ENCODE measurements at regions not wholly inside any gene's neighbourhood (a gene's known extent, or its start where the extent isn't known, plus 50 kb on each side); places are given as distances from the start of the nearest gene placed in this dataset.

GRCh38 chr2:16853088-16853487, 187.5 kb upstream of the CYRIA start:
- TF ChIP-seq CTCF (IDR thresholded peaks at IDR 0.05; ENCODE audit: low read depth, low read length) = no peak
- DNase-seq (ENCODE audit: extremely low read depth, low read depth) = no peak

GRCh38 chr2:16852651-16853050, 187.0 kb upstream of the CYRIA start:
- DNase-seq (ENCODE audit: extremely low read depth, low read depth) = no peak
- no peak for TF ChIP-seq CTCF (IDR thresholded peaks at IDR 0.05; ENCODE audit: low read depth, low read length)

- no peak for TF ChIP-seq CTCF (IDR thresholded peaks at IDR 0.05; ENCODE audit: low read depth, low read length)
- no peak for DNase-seq (ENCODE audit: extremely low read depth, low read depth)
Observed at GRCh38 chr2:16851126-16851525, 185.5 kb upstream of the CYRIA start.

GRCh38 chr2:16840496-16841172, 175.0 kb upstream of the CYRIA start:
- no peak for DNase-seq (ENCODE audit: extremely low read depth, low read depth)
- no peak for TF ChIP-seq CTCF (IDR thresholded peaks at IDR 0.05; ENCODE audit: low read depth, low read length)

- no peak for TF ChIP-seq CTCF (IDR thresholded peaks at IDR 0.05; ENCODE audit: low read depth, low read length)
- no peak for DNase-seq (ENCODE audit: extremely low read depth, low read depth)
Observed at GRCh38 chr2:16832910-16833309, 167.3 kb upstream of the CYRIA start.

- TF ChIP-seq CTCF (IDR thresholded peaks at IDR 0.05; ENCODE audit: low read depth, low read length) = no peak
- no peak for DNase-seq (ENCODE audit: extremely low read depth, low read depth)
Observed at GRCh38 chr2:16828828-16829160, 163.2 kb upstream of the CYRIA start.

- TF ChIP-seq CTCF (IDR thresholded peaks at IDR 0.05; ENCODE audit: low read depth, low read length) = no peak
- DNase-seq (ENCODE audit: extremely low read depth, low read depth) = no peak
Observed at GRCh38 chr2:16828044-16828827, 162.6 kb upstream of the CYRIA start.

Data from AG09319 (cell line).